NCI-H2081 (cell line): ENCODE measurements at regions not wholly inside any gene's neighbourhood (a gene's known extent, or its start where the extent isn't known, plus 50 kb on each side); places are given as distances from the start of the nearest gene placed in this dataset.

Source experiments
- DNase-seq, 2 experiments: peaks; one replicate each; lab custom pipeline; 2025; lab: John Stamatoyannopoulos, UW

- DNase-seq, result no peak
Measured at GRCh38 chr15:61742591-61742990, 317.7 kb downstream of the VPS13C start.

- DNase-seq, result no peak
Measured at GRCh38 chr15:61736790-61737189, 323.5 kb downstream of the VPS13C start.

- no peak for DNase-seq
Measured at GRCh38 chr15:61731099-61731498, 329.1 kb downstream of the VPS13C start.

GRCh38 chr15:61729646-61730045 is 330.6 kb downstream of the VPS13C start:
- no peak for DNase-seq

GRCh38 chr15:61726166-61726565 is 334.1 kb downstream of the VPS13C start:
- DNase-seq, result no peak

GRCh38 chr15:61725251-61725650 is 335.0 kb downstream of the VPS13C start:
- DNase-seq, result no peak

GRCh38 chr15:61724251-61724939 is 335.9 kb downstream of the VPS13C start:
- DNase-seq, result no peak

- DNase-seq, result no peak
Measured at GRCh38 chr15:61721418-61721817, 338.8 kb downstream of the VPS13C start.

- no peak for DNase-seq
Measured at GRCh38 chr15:61720197-61720704, 340.0 kb downstream of the VPS13C start.

- no peak for DNase-seq
Measured at GRCh38 chr15:61715082-61715481, 345.2 kb downstream of the VPS13C start.

- DNase-seq, result no peak
Measured at GRCh38 chr15:61712129-61712759, 348.0 kb downstream of the VPS13C start.

GRCh38 chr15:61702224-61703020 is 357.8 kb downstream of the VPS13C start:
- DNase-seq, result peak; percentile 73 to 90

- no peak for DNase-seq
Measured at GRCh38 chr15:61701455-61701854, 358.8 kb downstream of the VPS13C start.

GRCh38 chr15:61700803-61701202 is 359.4 kb downstream of the VPS13C start:
- DNase-seq, result peak in 1 of 2 experiments; percentile 13

- DNase-seq, result no peak
Measured at GRCh38 chr15:61697796-61698195, 362.5 kb downstream of the VPS13C start.

- DNase-seq, result no peak
Measured at GRCh38 chr15:61689067-61689466, 371.2 kb downstream of the VPS13C start.

GRCh38 chr15:61687651-61688050 is 372.6 kb downstream of the VPS13C start:
- DNase-seq, result no peak

GRCh38 chr15:61687124-61687523 is 373.1 kb downstream of the VPS13C start:
- no peak for DNase-seq

GRCh38 chr15:61685971-61686370 is 374.3 kb downstream of the VPS13C start:
- no peak for DNase-seq

GRCh38 chr15:61685534-61685933 is 374.7 kb downstream of the VPS13C start:
- no peak for DNase-seq

GRCh38 chr15:61684749-61685467 is 375.3 kb downstream of the VPS13C start:
- DNase-seq, result no peak
